H9 (cell line): ENCODE measurements at regions not wholly inside any gene's neighbourhood (a gene's known extent, or its start where the extent isn't known, plus 50 kb on each side); places are given as distances from the start of the nearest gene placed in this dataset.

Source experiments
- DNase-seq: peaks from one replicate; pipeline ENCODE4 v3.0.0-alpha.2; 2017
- H2AFZ ChIP-seq: one replicate; pipeline ENCODE4 v1.6.1; 2013; ENCODE audit warnings: mild to moderate bottlenecking, low read length, control low read depth, moderate library complexity
- H2AK5ac ChIP-seq: 2 replicates; pipeline ENCODE4 v1.6.1; 2013; ENCODE audit warnings: low read length, control low read depth, mixed read lengths; ENCODE audit not compliant: insufficient read length
- H2BK120ac ChIP-seq: one replicate; pipeline ENCODE4 v1.6.1; 2013; ENCODE audit warnings: low read depth, mild to moderate bottlenecking, low read length, control low read depth, inconsistent platforms; ENCODE audit not compliant: poor library complexity, severe bottlenecking
- H2BK12ac ChIP-seq: 2 replicates; pipeline ENCODE4 v1.6.1; 2013; ENCODE audit warnings: low read length, control low read depth, mixed read lengths, low read depth; ENCODE audit not compliant: insufficient read length
- H2BK15ac ChIP-seq: 2 replicates; pipeline ENCODE4 v1.6.1; 2013; ENCODE audit warnings: low read depth, low read length, control low read depth
- H2BK20ac ChIP-seq: one replicate; pipeline ENCODE4 v1.6.1; 2013; ENCODE audit warnings: low read depth, mild to moderate bottlenecking, low read length, control low read depth, inconsistent platforms; ENCODE audit not compliant: poor library complexity, severe bottlenecking
- H2BK5ac ChIP-seq: 2 replicates; pipeline ENCODE4 v1.6.1; 2013; ENCODE audit warnings: low read length, control low read depth, mixed read lengths; ENCODE audit not compliant: insufficient read length
- H3K14ac ChIP-seq: 2 replicates; pipeline ENCODE4 v1.6.1; 2013; ENCODE audit warnings: low read length, control low read depth; ENCODE audit not compliant: insufficient read depth
- H3K18ac ChIP-seq: 2 replicates; pipeline ENCODE4 v1.6.1; 2013; ENCODE audit warnings: low read depth, mild to moderate bottlenecking, mixed read lengths, low read length, control low read depth; ENCODE audit not compliant: insufficient read length
- H3K23ac ChIP-seq: 2 replicates; pipeline ENCODE4 v1.6.1; 2013; ENCODE audit warnings: low read length, control low read depth, mixed read lengths, low read depth; ENCODE audit not compliant: insufficient read length
- H3K23me2 ChIP-seq: 2 replicates; pipeline ENCODE4 v1.6.1; 2013; ENCODE audit warnings: low read depth, mild to moderate bottlenecking, mixed read lengths, low read length, control low read depth; ENCODE audit not compliant: insufficient read length, poor library complexity, severe bottlenecking
- H3K27ac ChIP-seq: 2 replicates; pipeline ENCODE4 v1.5.1; 2013; ENCODE audit warnings: low read length, control low read depth, mixed read lengths, low read depth; ENCODE audit not compliant: insufficient read length
- H3K27me3 ChIP-seq: 2 replicates; pipeline ENCODE4 v1.6.1; 2013; ENCODE audit warnings: low read length, control low read depth, inconsistent platforms; ENCODE audit not compliant: insufficient read depth
- H3K4ac ChIP-seq: 2 replicates; pipeline ENCODE4 v1.6.1; 2013; ENCODE audit warnings: low read depth, mild to moderate bottlenecking, control low read depth, inconsistent platforms, low read length, moderate library complexity
- H3K4me1 ChIP-seq: 2 replicates; pipeline ENCODE4 v1.6.1; 2013; ENCODE audit warnings: low read length, control low read depth, inconsistent platforms; ENCODE audit not compliant: insufficient read depth
- H3K4me2 ChIP-seq: 2 replicates; pipeline ENCODE4 v1.6.1; 2013; ENCODE audit warnings: low read length, control low read depth, mixed read lengths; ENCODE audit not compliant: insufficient read length, insufficient read depth
- H3K56ac ChIP-seq: 2 replicates; pipeline ENCODE4 v1.6.1; 2013; ENCODE audit warnings: low read depth, mild to moderate bottlenecking, mixed read lengths, low read length, control low read depth; ENCODE audit not compliant: insufficient read length
- H3K79me1 ChIP-seq: 2 replicates; pipeline ENCODE4 v1.6.1; 2013; ENCODE audit warnings: low read depth, mild to moderate bottlenecking, moderate library complexity, low read length, control low read depth, inconsistent platforms; ENCODE audit not compliant: insufficient read depth, poor library complexity, severe bottlenecking
- H3K79me2 ChIP-seq: 2 replicates; pipeline ENCODE4 v1.6.1; 2013; ENCODE audit warnings: low read length, control low read depth, inconsistent platforms; ENCODE audit not compliant: insufficient read depth
- H3K9ac ChIP-seq: 2 replicates; pipeline ENCODE4 v1.6.1; 2013; ENCODE audit warnings: low read length, control low read depth, mixed read lengths; ENCODE audit not compliant: insufficient read length; ENCODE audit errors: extremely low read depth
- H3K9me3 ChIP-seq: one replicate; pipeline ENCODE4 v1.6.1; 2013; ENCODE audit warnings: low read depth, low read length, inconsistent platforms; ENCODE audit not compliant: control insufficient read depth
- H3T11ph ChIP-seq: one replicate; pipeline ENCODE4 v1.6.1; 2013; ENCODE audit warnings: mild to moderate bottlenecking, low read length, control low read depth, inconsistent platforms
- H4K20me1 ChIP-seq: one replicate; pipeline ENCODE4 v1.6.1; 2013; ENCODE audit not compliant: control insufficient read depth, insufficient read length, insufficient read depth
- H4K5ac ChIP-seq: 2 replicates; pipeline ENCODE4 v1.6.1; 2013; ENCODE audit warnings: low read depth, mild to moderate bottlenecking, mixed read lengths, low read length, control low read depth; ENCODE audit not compliant: insufficient read length
- H4K8ac ChIP-seq: replicated peaks from 2 replicates; pipeline ENCODE4 v1.6.1; 2013; ENCODE audit warnings: low read length, control low read depth, mixed read lengths, low read depth; ENCODE audit not compliant: insufficient read length
- H4K91ac ChIP-seq: 2 replicates; pipeline ENCODE4 v1.6.1; 2013; ENCODE audit warnings: low read depth, mild to moderate bottlenecking, moderate library complexity, mixed read lengths, low read length, control low read depth; ENCODE audit not compliant: insufficient read length
- H3K27ac Mint-ChIP-seq, 3 experiments: 2 replicates in 2 of 3; 3 replicates in 1 of 3; pipeline ENCODE4 v1.8.0; 2020 to 2021; ENCODE audit warnings: mixed read lengths in 3 of 3, mild to moderate bottlenecking in 1 of 3, moderate library complexity in 1 of 3
- H3K27me3 Mint-ChIP-seq: 2 replicates; pipeline ENCODE4 v1.8.0; 2021; ENCODE audit warnings: low read depth, mild to moderate bottlenecking, moderate library complexity, mixed read lengths
- H3K36me3 Mint-ChIP-seq, 3 experiments: 2 replicates in 2 of 3; 3 replicates in 1 of 3; pipeline ENCODE4 v1.8.0; 2020 to 2021; ENCODE audit warnings: low read depth in 3 of 3, mixed read lengths in 3 of 3; ENCODE audit not compliant: insufficient read depth in 1 of 3
- H3K4me1 Mint-ChIP-seq, 2 experiments: 2 replicates each; pipeline ENCODE4 v1.8.0; 2020; ENCODE audit warnings: mixed read lengths in 2 of 2
- H3K4me3 Mint-ChIP-seq, 2 experiments: 2 replicates in 1 of 2; 3 replicates in 1 of 2; pipeline ENCODE4 v1.8.0; 2020 to 2021; ENCODE audit warnings: mild to moderate bottlenecking in 2 of 2, mixed read lengths in 2 of 2, moderate library complexity in 1 of 2
- H3K9me3 Mint-ChIP-seq, 2 experiments: 2 replicates in 1 of 2; 3 replicates in 1 of 2; pipeline ENCODE4 v1.8.0; 2020; ENCODE audit warnings: mild to moderate bottlenecking in 2 of 2, mixed read lengths in 2 of 2, moderate library complexity in 1 of 2
- CTCF ChIP-seq: fragments of 200-600 bp; sonication (generic); conservative IDR thresholded peaks from 3 replicates; pipeline ENCODE4 v1.8.0; 2021; ENCODE audit warnings: antibody characterized with exemption, mild to moderate bottlenecking
- WGBS: extraction: QIAGEN DNeasy Blood & Tissue Kit; methylation state at CpG from one replicate; pipeline ENCODE4 v1.1.7; 2013; ENCODE audit warnings: missing lambda C conversion rate, low lambda C conversion rate, mixed read lengths; ENCODE audit not compliant: insufficient read length; ENCODE audit errors: extremely low coverage; 5-methylcytosine and 5-hydroxymethylcytosine counted together

DNA sequence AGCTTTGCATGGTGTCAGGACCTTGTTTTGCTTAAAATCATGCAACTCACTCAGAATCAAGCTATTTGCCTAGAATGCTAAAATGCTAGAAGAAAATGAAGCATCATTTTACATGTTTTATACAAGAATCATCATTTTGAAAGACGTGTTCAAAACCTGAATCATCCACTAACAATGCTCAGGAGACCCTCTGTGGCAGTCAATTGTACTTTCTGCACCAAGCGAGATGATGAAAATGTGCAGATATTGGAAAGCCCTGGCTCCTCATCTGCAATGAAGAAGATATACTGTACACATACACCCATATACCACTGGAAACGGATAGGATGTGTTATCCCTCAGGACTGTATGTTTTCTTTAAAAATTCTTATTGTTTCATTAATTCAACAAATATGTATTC is 92.7 kb downstream of the DYRK2 start:
- no peak overlapping the region for H3K14ac ChIP-seq
- Mint-ChIP-seq H3K27ac (peak overlapping the region in 1 of 3 experiments; percentile 76; a peak in 1 of 7 replicates), H3K27me3 (no peaks in the 10 kb centered on the region), H3K4me1 (peaks cover 20 to 29% of the 10 kb centered on the region in 2 experiments), H3K4me3 (no peak overlapping the region), H3K9me3 (peaks cover 2 to 5% of the 10 kb centered on the region in 2 experiments; a peak in 2 of 5 replicates), H3K36me3 (peaks cover 0 to 2% (median 0%) of the 10 kb centered on the region in 3 experiments; a peak in 2 of 7 replicates)
- no CpG with 5 or more reads among the region's 3 CpGs for WGBS
- no peak overlapping the region for H4K91ac ChIP-seq
- H3K27me3 ChIP-seq = no peaks in the 10 kb centered on the region
- no peak overlapping the region for H3K4ac ChIP-seq
- H3K4me2 ChIP-seq = no peak overlapping the region
- no peak overlapping the region for H3K18ac ChIP-seq
- no peak overlapping the region for H2AK5ac ChIP-seq
- no peaks in the 10 kb centered on the region; the same call in 1 of the 2 replicates for H3K4me1 ChIP-seq
- no peaks in the 10 kb centered on the region for H3K79me1 ChIP-seq
- H4K8ac ChIP-seq = no peak overlapping the region
- H3K23me2 ChIP-seq = no peaks in the 10 kb centered on the region
- no peaks in the 10 kb centered on the region for H3K79me2 ChIP-seq
- no peak overlapping the region for H2BK12ac ChIP-seq
- no peak overlapping the region for H4K5ac ChIP-seq
- no peak overlapping the region for H3K23ac ChIP-seq
- H2BK5ac ChIP-seq = no peak overlapping the region
- H3K56ac ChIP-seq = no peak overlapping the region
- H2BK120ac ChIP-seq = no peak overlapping the region
- H2AFZ ChIP-seq = no peak overlapping the region
- H4K20me1 ChIP-seq = no peaks in the 10 kb centered on the region
- H3K27ac ChIP-seq = no peak overlapping the region
- TF ChIP-seq CTCF = no peak
- no peak for DNase-seq
- no peak overlapping the region for H2BK20ac ChIP-seq
- H2BK15ac ChIP-seq = no peak overlapping the region
- H3T11ph ChIP-seq = no peak overlapping the region
- H3K9ac ChIP-seq = no peak overlapping the region
- H3K9me3 ChIP-seq = no peaks in the 10 kb centered on the region
